H1 (cell line): ENCODE measurements at regions not wholly inside any gene's neighbourhood (a gene's known extent, or its start where the extent isn't known, plus 50 kb on each side); places are given as distances from the start of the nearest gene placed in this dataset.

Experiments used
- CTCF ChIA-PET: fragments of 300-600 bp; sonication (Branson Sonifier 250); formaldehyde crosslinking; loops from one replicate; lab custom pipeline; 2021; ENCODE audit not compliant: partially characterized antibody; lab: Charles Lee
- POLR2A ChIA-PET: fragments of 300-600 bp; sonication (Branson Sonifier 250); formaldehyde crosslinking; loops from one replicate; lab custom pipeline; 2021; ENCODE audit warnings: inconsistent platforms; ENCODE audit not compliant: partially characterized antibody; lab: Charles Lee
- DNase-seq, 2 experiments: peaks; one replicate each; pipeline versions ENCODE4 v3.0.0 to v3.0.0-alpha.2; 2010 to 2022; ENCODE audit warnings: low spot score in 2 of 2, low read depth in 1 of 2, mixed read lengths in 1 of 2
- FAIRE-seq: peaks from 2 replicates; lab custom pipeline; 2011; peaks lifted over from hg19 to GRCh38; lab: Jason Lieb, UNC
- H2AFZ ChIP-seq: 2 replicates; pipeline ENCODE4 v1.8.1; 2012; ENCODE audit warnings: low read length, inconsistent platforms
- H2AK5ac ChIP-seq: 2 replicates; pipeline ENCODE4 v1.6.1; 2013; ENCODE audit warnings: low read depth, low read length
- H2BK120ac ChIP-seq: replicated peaks from 2 replicates; pipeline ENCODE3; 2013; ENCODE audit warnings: low read depth, low read length, inconsistent platforms
- H2BK12ac ChIP-seq: 2 replicates; pipeline ENCODE4 v1.6.1; 2013; ENCODE audit warnings: low read depth, low read length
- H2BK15ac ChIP-seq: 2 replicates; pipeline ENCODE4 v1.6.1; 2013; ENCODE audit warnings: low read length
- H2BK20ac ChIP-seq: 2 replicates; pipeline ENCODE4 v1.6.1; 2013; ENCODE audit warnings: low read length
- H2BK5ac ChIP-seq: 2 replicates; pipeline ENCODE4 v1.6.1; 2013; ENCODE audit warnings: low read depth, low read length
- H3K14ac ChIP-seq: 2 replicates; pipeline ENCODE4 v1.6.1; 2013; ENCODE audit warnings: inconsistent platforms; ENCODE audit not compliant: insufficient read length
- H3K18ac ChIP-seq: 2 replicates; pipeline ENCODE4 v1.6.1; 2013; ENCODE audit warnings: low read length; ENCODE audit errors: extremely low read depth
- H3K23ac ChIP-seq: 2 replicates; pipeline ENCODE4 v1.6.1; 2013; ENCODE audit warnings: inconsistent platforms; ENCODE audit not compliant: insufficient read length
- H3K23me2 ChIP-seq: 2 replicates; pipeline ENCODE4 v1.6.1; 2013; ENCODE audit warnings: low read depth, low read length
- H3K27ac ChIP-seq: 2 replicates; pipeline ENCODE4 v1.6.1; 2011; ENCODE audit warnings: low read depth, low read length, inconsistent platforms
- H3K27me3 ChIP-seq, 4 experiments: replicated peaks in 1 of 4; 1 replicate in 1 of 4; 2 replicates in 3 of 4; pipeline versions ENCODE4 v1.6.1 to v1.8.1; 2011 to 2013; ENCODE audit warnings: low read length in 3 of 4, mild to moderate bottlenecking in 3 of 4, inconsistent platforms in 2 of 4, mixed read lengths in 2 of 4, moderate library complexity in 1 of 4; ENCODE audit not compliant: control insufficient read depth in 3 of 4, insufficient read depth in 3 of 4; ENCODE audit errors: extremely low read depth in 1 of 4
- H3K36me3 ChIP-seq, 4 experiments: 2 replicates each; pipeline versions ENCODE4 v1.6.1 to v1.8.1; 2011 to 2013; ENCODE audit warnings: mild to moderate bottlenecking in 4 of 4, low read length in 3 of 4, moderate library complexity in 2 of 4, control low read depth in 1 of 4, inconsistent platforms in 1 of 4; ENCODE audit not compliant: insufficient read depth in 4 of 4, control insufficient read depth in 2 of 4
- H3K4ac ChIP-seq: replicated peaks from 2 replicates; pipeline ENCODE3; 2013; ENCODE audit warnings: low read length, low read depth, mixed read lengths, inconsistent platforms; ENCODE audit not compliant: insufficient read length
- H3K4me1 ChIP-seq, 4 experiments: replicated peaks in 1 of 4; 1 replicate in 1 of 4; 2 replicates in 3 of 4; pipeline versions ENCODE4 v1.6.1 to v1.8.1; 2011 to 2013; ENCODE audit warnings: low read length in 3 of 4, inconsistent platforms in 2 of 4, mixed read lengths in 1 of 4; ENCODE audit not compliant: insufficient read depth in 4 of 4, control insufficient read depth in 3 of 4
- H3K4me2 ChIP-seq, 2 experiments: 2 replicates each; pipeline versions ENCODE4 v1.6.1 to v1.8.1; 2011 to 2013; ENCODE audit warnings: low read depth in 2 of 2, low read length in 2 of 2, control low read depth in 1 of 2, inconsistent platforms in 1 of 2, mild to moderate bottlenecking in 1 of 2; ENCODE audit not compliant: insufficient read depth in 1 of 2
- H3K4me3 ChIP-seq, 4 experiments: fragments of 200-600, 300-600 bp in 1 of 4; sonication (generic), shearing (Covaris generic), sonication (Bioruptor Twin) in 1 of 4; 2 replicates each; pipeline versions ENCODE4 v1.5.1 to v1.8.1; 2011 to 2016; ENCODE audit warnings: low read length in 4 of 4, low read depth in 3 of 4, control low read depth in 2 of 4, inconsistent platforms in 2 of 4, mild to moderate bottlenecking in 2 of 4, mixed read lengths in 1 of 4, moderate library complexity in 1 of 4; ENCODE audit not compliant: insufficient read depth in 2 of 4; ENCODE audit errors: extremely low read depth in 1 of 4
- H3K56ac ChIP-seq: replicated peaks from 2 replicates; pipeline ENCODE3; 2013; ENCODE audit warnings: low read depth, mild to moderate bottlenecking, mixed read lengths, low read length, inconsistent platforms; ENCODE audit not compliant: insufficient read length
- H3K79me1 ChIP-seq: 2 replicates; pipeline ENCODE4 v1.6.1; 2013; ENCODE audit warnings: low read depth, low read length, control low read depth
- H3K79me2 ChIP-seq, 2 experiments: 2 replicates each; pipeline versions ENCODE4 v1.6.1 to v1.8.1; 2012 to 2013; ENCODE audit warnings: low read length in 2 of 2, mild to moderate bottlenecking in 2 of 2, inconsistent platforms in 1 of 2; ENCODE audit not compliant: insufficient read depth in 2 of 2, control insufficient read depth in 1 of 2
- H3K9ac ChIP-seq, 4 experiments: replicated peaks in 1 of 4; 1 replicate in 1 of 4; 2 replicates in 3 of 4; pipeline versions ENCODE4 v1.6.1 to v1.8.1; 2011 to 2013; ENCODE audit warnings: low read depth in 3 of 4, low read length in 3 of 4, control low read depth in 2 of 4, mild to moderate bottlenecking in 2 of 4, moderate library complexity in 2 of 4, inconsistent platforms in 1 of 4; ENCODE audit errors: extremely low read depth in 1 of 4
- H3K9me3 ChIP-seq, 2 experiments: 2 replicates each; pipeline versions ENCODE4 v1.6.1 to v1.8.1; 2012 to 2013; ENCODE audit warnings: mild to moderate bottlenecking in 2 of 2, moderate library complexity in 2 of 2, control low read depth in 1 of 2, inconsistent platforms in 1 of 2, low read depth in 1 of 2, low read length in 1 of 2, mixed read lengths in 1 of 2; ENCODE audit not compliant: insufficient read depth in 2 of 2
- H4K20me1 ChIP-seq, 2 experiments: replicated peaks in 1 of 2; 2 replicates each; pipeline versions ENCODE3 to v1.8.1; 2011 to 2013; ENCODE audit warnings: inconsistent platforms in 2 of 2, low read length in 2 of 2, mild to moderate bottlenecking in 1 of 2; ENCODE audit not compliant: insufficient read depth in 2 of 2, control insufficient read depth in 1 of 2
- H4K5ac ChIP-seq: 2 replicates; pipeline ENCODE4 v1.6.1; 2013; ENCODE audit warnings: low read length, low read depth, mixed read lengths, inconsistent platforms; ENCODE audit not compliant: insufficient read length
- H4K8ac ChIP-seq: 2 replicates; pipeline ENCODE4 v1.8.0; 2013; ENCODE audit warnings: mild to moderate bottlenecking, moderate library complexity, low read length, inconsistent platforms; ENCODE audit not compliant: insufficient read depth; ENCODE audit errors: extremely low read depth
- H4K91ac ChIP-seq: replicated peaks from 2 replicates; pipeline ENCODE3; 2013; ENCODE audit warnings: low read length, mixed read lengths, inconsistent platforms; ENCODE audit not compliant: insufficient read length
- CEBPB ChIP-seq: IDR thresholded peaks from 2 replicates; pipeline ENCODE4 v1.6.1; 2012; ENCODE audit warnings: low read depth, low read length
- HDAC6 ChIP-seq: IDR thresholded peaks from one replicate; pipeline ENCODE4 v1.7.1; 2012; ENCODE audit warnings: low read depth, mild to moderate bottlenecking, inconsistent platforms, low read length, moderate library complexity
- WGBS, 2 experiments: shearing (Covaris generic) in 1 of 2; methylation state at CpG; one replicate each; pipeline versions ENCODE4 v1.1.6 to v1.1.7; 2013 to 2015; ENCODE audit warnings: low lambda C conversion rate in 2 of 2, mixed read lengths in 2 of 2, inconsistent platforms in 1 of 2, low coverage in 1 of 2, missing lambda C conversion rate in 1 of 2; ENCODE audit not compliant: insufficient replicate concordance in 2 of 2, insufficient coverage in 1 of 2, insufficient read length in 1 of 2; ENCODE audit errors: extremely low coverage in 1 of 2, missing lambda C conversion rate in 1 of 2; 5-methylcytosine and 5-hydroxymethylcytosine counted together

- POLR2A ChIA-PET, result no interaction called here
- Histone ChIP-seq H3K79me1 (no peaks in the 10 kb centered on the region), H3K4me3 (no peak overlapping the region), H2BK5ac (no peak overlapping the region), H4K5ac (no peak overlapping the region), H3K56ac (no peak overlapping the region), H4K20me1 (no peaks in the 10 kb centered on the region), H3K23ac (no peak overlapping the region), H4K91ac (no peak overlapping the region), H3K14ac (no peak overlapping the region), H3K36me3 (no peaks in the 10 kb centered on the region), H2AK5ac (no peak overlapping the region), H2BK20ac (no peak overlapping the region), H3K27me3 (no peaks in the 10 kb centered on the region), H2BK15ac (no peak overlapping the region), H3K23me2 (no peaks in the 10 kb centered on the region), H3K4me1 (no peaks in the 10 kb centered on the region), H3K4me2 (no peak overlapping the region), H3K79me2 (no peaks in the 10 kb centered on the region), H2AFZ (no peak overlapping the region), H2BK120ac (no peak overlapping the region), H3K9me3 (peaks cover 0 to 3% of the 10 kb centered on the region in 2 experiments; a peak in 1 of 4 replicates), H2BK12ac (no peak overlapping the region), H3K4ac (no peak overlapping the region), H3K18ac (no peak overlapping the region), H3K9ac (no peak overlapping the region), H3K27ac (no peak overlapping the region), H4K8ac (no peak overlapping the region)
- TF ChIP-seq HDAC6 (no peak), CEBPB (peak; percentile 61; the same call in 1 of the 2 replicates)
- WGBS, 2 experiments, result 93% methylated on average over 7 of the region's 7 CpGs; no CpG with 5 or more reads in 1 of the 2 experiments
- CTCF ChIA-PET, result interaction anchor here (1.0 kb wide), 1 partner anchor 11 kb away, joined by 3 read pairs; no protein-coding TSS in a partner anchor
- DNase-seq (no peak), FAIRE-seq (no peak)
These were observed 96.7 kb upstream of the XYLT1 start for GRCh38 chr16:17567455-17567854.
